ENCODE measurements at regions not wholly inside any gene's neighbourhood (a gene's known extent, or its start where the extent isn't known, plus 50 kb on each side); places are given as distances from the start of the nearest gene placed in this dataset.

DNA sequence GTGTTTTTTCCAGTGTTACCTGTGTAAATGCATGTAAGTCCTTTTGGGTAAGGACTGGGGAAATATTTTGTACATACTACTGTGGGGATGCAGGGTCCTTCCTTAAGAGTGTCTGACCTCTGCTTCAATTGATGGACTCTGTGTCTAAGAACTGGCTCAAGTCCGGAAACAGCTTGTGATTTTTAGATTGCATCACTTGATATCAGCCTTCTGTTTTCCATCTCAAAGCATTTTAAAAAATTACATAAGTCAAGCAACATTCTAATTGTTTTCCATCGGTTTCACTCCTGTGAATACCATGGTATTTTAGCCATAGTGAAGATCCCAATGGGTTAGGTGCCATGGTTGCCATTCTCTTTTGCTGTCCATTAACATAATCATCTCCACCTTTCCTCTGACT is 597.6 kb downstream of the SQOR start:
- intact Hi-C loops (cut with DNase I): no loop called here
- DNase-seq: no peak
- no peaks in the 10 kb centered on the region for H3K9me3 ChIP-seq (ENCODE audit: control insufficient read depth, low read length)
- no peaks in the 10 kb centered on the region for H3K36me3 ChIP-seq (ENCODE audit: control insufficient read depth in 1 of 2, insufficient read depth in 2 of 2, low read length in 1 of 2)
- ATAC-seq (ENCODE audit: low FRiP score): no peak
- no peaks in the 10 kb centered on the region for H3K4me1 ChIP-seq (ENCODE audit: control insufficient read depth in 1 of 2, insufficient read depth in 2 of 2, low read length in 2 of 2)
- no peak overlapping the region for H3K4me3 ChIP-seq (ENCODE audit: low read length in 2 of 2)
- H3K27me3 ChIP-seq (ENCODE audit: control insufficient read depth in 1 of 2, insufficient read depth in 2 of 2, low read length in 1 of 2): peaks cover 0 to 3% of the 10 kb centered on the region in 2 donors
- WGBS, 2 donors: 41 to 89% methylated on average over 2 of the region's 2 CpGs
- no peak overlapping the region for H3K27ac ChIP-seq (ENCODE audit: low read depth in 1 of 2, low read length in 2 of 2)

DNA sequence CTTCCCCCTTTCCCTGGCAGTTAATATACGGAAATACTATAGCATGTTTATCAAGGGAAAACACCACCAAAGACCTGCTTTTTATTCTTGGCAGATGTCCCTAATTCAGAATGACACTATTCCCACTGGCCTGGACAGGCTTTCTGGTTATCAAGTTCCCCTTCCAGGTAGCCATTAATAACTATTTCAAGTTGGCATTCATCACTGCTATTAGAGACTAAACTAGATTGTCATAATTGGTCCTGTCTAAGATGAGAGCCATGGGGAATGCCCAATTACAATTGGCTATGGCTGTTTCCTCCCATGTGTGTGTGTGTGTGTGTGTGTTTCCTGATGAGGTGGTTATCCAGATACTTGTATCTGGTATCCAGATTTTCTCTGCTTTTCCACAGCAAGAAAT is 608.1 kb downstream of the SQOR start:
- ATAC-seq (ENCODE audit: low FRiP score) (no peak), DNase-seq (no peak)
- H3K4me1 ChIP-seq (ENCODE audit: control insufficient read depth in 1 of 2, insufficient read depth in 2 of 2, low read length in 2 of 2): no peaks in the 10 kb centered on the region
- WGBS, 2 donors: 47 to 63% methylated on average over 1 of the region's 1 CpG
- intact Hi-C loops (cut with DNase I): no loop called here
- H3K36me3 ChIP-seq (ENCODE audit: control insufficient read depth in 1 of 2, insufficient read depth in 2 of 2, low read length in 1 of 2): no peaks in the 10 kb centered on the region
- H3K4me3 ChIP-seq (ENCODE audit: low read length in 2 of 2): no peak overlapping the region
- no peaks in the 10 kb centered on the region for H3K9me3 ChIP-seq (ENCODE audit: control insufficient read depth, low read length)
- no peaks in the 10 kb centered on the region for H3K27me3 ChIP-seq (ENCODE audit: control insufficient read depth in 1 of 2, insufficient read depth in 2 of 2, low read length in 1 of 2)
- H3K27ac ChIP-seq (ENCODE audit: low read depth in 1 of 2, low read length in 2 of 2): no peak overlapping the region

GRCh38 chr15:46251903-46252302 is 617.1 kb downstream of the SQOR start:
- no peaks in the 10 kb centered on the region for H3K4me1 ChIP-seq (ENCODE audit: control insufficient read depth in 1 of 2, insufficient read depth in 2 of 2, low read length in 2 of 2)
- H3K27ac ChIP-seq (ENCODE audit: low read depth in 1 of 2, low read length in 2 of 2): no peak overlapping the region
- intact Hi-C loops (cut with DNase I): no loop called here
- H3K9me3 ChIP-seq (ENCODE audit: control insufficient read depth, low read length): no peaks in the 10 kb centered on the region
- H3K27me3 ChIP-seq (ENCODE audit: control insufficient read depth in 1 of 2, insufficient read depth in 2 of 2, low read length in 1 of 2): no peaks in the 10 kb centered on the region
- WGBS, 2 donors: 36 to 46% methylated on average over 3 of the region's 3 CpGs
- no peak overlapping the region for H3K4me3 ChIP-seq (ENCODE audit: low read length in 2 of 2)
- no peaks in the 10 kb centered on the region for H3K36me3 ChIP-seq (ENCODE audit: control insufficient read depth in 1 of 2, insufficient read depth in 2 of 2, low read length in 1 of 2)
- ATAC-seq (ENCODE audit: low FRiP score) (no peak), DNase-seq (no peak)

- no peaks in the 10 kb centered on the region for H3K27me3 ChIP-seq (ENCODE audit: control insufficient read depth in 1 of 2, insufficient read depth in 2 of 2, low read length in 1 of 2)
- intact Hi-C loops (cut with DNase I): no loop called here
- no peaks in the 10 kb centered on the region for H3K4me1 ChIP-seq (ENCODE audit: control insufficient read depth in 1 of 2, insufficient read depth in 2 of 2, low read length in 2 of 2)
- no peaks in the 10 kb centered on the region for H3K36me3 ChIP-seq (ENCODE audit: control insufficient read depth in 1 of 2, insufficient read depth in 2 of 2, low read length in 1 of 2)
- DNase-seq: no peak
- no peaks in the 10 kb centered on the region for H3K9me3 ChIP-seq (ENCODE audit: control insufficient read depth, low read length)
- WGBS, 2 donors: 49 to 55% methylated on average over 5 of the region's 5 CpGs
- no peak for ATAC-seq (ENCODE audit: low FRiP score)
- H3K27ac ChIP-seq (ENCODE audit: low read depth in 1 of 2, low read length in 2 of 2): no peak overlapping the region
- no peak overlapping the region for H3K4me3 ChIP-seq (ENCODE audit: low read length in 2 of 2)
Observed at GRCh38 chr15:46258056-46258455, 623.2 kb downstream of the SQOR start.

- WGBS, 2 donors: 83 to 88% methylated on average over 3 of the region's 3 CpGs
- DNase-seq (no peak), ATAC-seq (ENCODE audit: low FRiP score) (no peak)
- no peaks in the 10 kb centered on the region for H3K4me1 ChIP-seq (ENCODE audit: control insufficient read depth in 1 of 2, insufficient read depth in 2 of 2, low read length in 2 of 2)
- intact Hi-C loops (cut with DNase I): no loop called here
- H3K27ac ChIP-seq (ENCODE audit: low read depth in 1 of 2, low read length in 2 of 2): no peak overlapping the region
- no peak overlapping the region for H3K4me3 ChIP-seq (ENCODE audit: low read length in 2 of 2)
- no peaks in the 10 kb centered on the region for H3K27me3 ChIP-seq (ENCODE audit: control insufficient read depth in 1 of 2, insufficient read depth in 2 of 2, low read length in 1 of 2)
- no peaks in the 10 kb centered on the region for H3K9me3 ChIP-seq (ENCODE audit: control insufficient read depth, low read length)
- H3K36me3 ChIP-seq (ENCODE audit: control insufficient read depth in 1 of 2, insufficient read depth in 2 of 2, low read length in 1 of 2): no peaks in the 10 kb centered on the region
Observed at GRCh38 chr15:46260937-46261336, 626.1 kb downstream of the SQOR start.

- DNase-seq: no peak
- Histone ChIP-seq H3K9me3 (ENCODE audit: control insufficient read depth, low read length) (no peaks in the 10 kb centered on the region), H3K27me3 (ENCODE audit: control insufficient read depth in 1 of 2, insufficient read depth in 2 of 2, low read length in 1 of 2) (no peaks in the 10 kb centered on the region), H3K4me3 (ENCODE audit: low read length in 2 of 2) (no peak overlapping the region), H3K4me1 (ENCODE audit: control insufficient read depth in 1 of 2, insufficient read depth in 2 of 2, low read length in 2 of 2) (no peaks in the 10 kb centered on the region), H3K27ac (ENCODE audit: low read depth in 1 of 2, low read length in 2 of 2) (no peak overlapping the region), H3K36me3 (ENCODE audit: control insufficient read depth in 1 of 2, insufficient read depth in 2 of 2, low read length in 1 of 2) (no peaks in the 10 kb centered on the region)
- ATAC-seq (ENCODE audit: low FRiP score): no peak
- WGBS, 2 donors: 74 to 79% methylated on average over 3 of the region's 3 CpGs
- intact Hi-C loops (cut with DNase I): no loop called here
Observed at GRCh38 chr15:46265664-46266347, 631.0 kb downstream of the SQOR start.

DNA sequence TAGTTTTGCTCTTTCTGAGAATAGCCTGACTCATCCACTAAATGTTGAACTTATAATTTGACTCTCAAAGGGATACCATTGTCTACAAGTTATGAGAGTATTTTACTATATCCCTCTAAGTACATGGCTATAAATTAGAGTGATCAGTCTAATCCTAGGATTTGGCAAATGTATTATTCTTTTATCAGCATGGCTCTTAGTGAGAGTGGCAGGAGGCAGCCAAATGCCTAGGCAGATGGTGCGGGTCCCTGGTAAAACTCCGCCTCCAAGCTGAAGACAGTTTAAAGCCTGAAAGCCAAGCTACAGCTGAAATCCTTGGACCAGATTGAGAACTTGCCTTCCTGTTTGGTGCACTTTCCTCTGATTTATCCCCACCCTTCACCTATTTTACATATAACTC is 631.8 kb downstream of the SQOR start:
- Histone ChIP-seq H3K9me3 (ENCODE audit: control insufficient read depth, low read length) (no peaks in the 10 kb centered on the region), H3K27me3 (ENCODE audit: control insufficient read depth in 1 of 2, insufficient read depth in 2 of 2, low read length in 1 of 2) (no peaks in the 10 kb centered on the region), H3K4me1 (ENCODE audit: control insufficient read depth in 1 of 2, insufficient read depth in 2 of 2, low read length in 2 of 2) (no peaks in the 10 kb centered on the region), H3K36me3 (ENCODE audit: control insufficient read depth in 1 of 2, insufficient read depth in 2 of 2, low read length in 1 of 2) (no peaks in the 10 kb centered on the region), H3K27ac (ENCODE audit: low read depth in 1 of 2, low read length in 2 of 2) (no peak overlapping the region), H3K4me3 (ENCODE audit: low read length in 2 of 2) (no peak overlapping the region)
- ATAC-seq (ENCODE audit: low FRiP score) (no peak), DNase-seq (no peak)
- 75 to 82% methylated on average over 2 of the region's 2 CpGs for WGBS, 2 donors
- intact Hi-C loops (cut with DNase I): no loop called here

DNA sequence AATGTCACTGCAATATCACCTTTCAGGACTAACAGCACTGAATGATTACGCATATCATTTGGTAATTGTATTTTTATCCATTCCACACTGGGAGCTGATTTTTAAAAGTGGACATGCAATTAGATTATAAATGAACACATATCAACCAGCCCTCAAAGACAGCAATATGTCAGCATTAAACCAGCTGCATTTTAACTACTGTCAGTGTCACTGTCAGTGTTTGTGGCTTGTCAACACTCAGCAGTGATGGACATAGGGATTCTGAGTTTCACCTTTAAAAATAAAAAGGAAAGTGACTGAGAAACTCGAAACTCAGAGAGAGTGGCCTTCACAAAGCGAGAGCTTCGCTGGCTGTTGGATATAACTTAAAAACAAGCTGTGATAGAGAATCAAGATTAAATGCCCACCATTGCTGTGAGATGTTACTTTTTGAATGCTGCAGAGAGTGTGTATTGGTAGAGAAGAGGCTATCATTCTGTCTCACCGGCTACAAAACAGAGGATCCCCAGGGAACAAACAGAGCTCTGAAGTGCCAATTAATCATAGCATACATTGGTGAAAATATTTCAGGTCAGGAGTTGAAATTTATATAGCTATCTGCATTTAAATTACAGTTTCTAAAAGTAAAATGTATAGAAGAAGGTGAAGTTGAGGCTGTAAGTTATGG is 635.8 kb downstream of the SQOR start:
- 90 to 93% methylated on average over 5 of the region's 5 CpGs for WGBS, 2 donors
- Histone ChIP-seq H3K4me1 (ENCODE audit: control insufficient read depth in 1 of 2, insufficient read depth in 2 of 2, low read length in 2 of 2) (no peaks in the 10 kb centered on the region), H3K9me3 (ENCODE audit: control insufficient read depth, low read length) (no peaks in the 10 kb centered on the region), H3K27ac (ENCODE audit: low read depth in 1 of 2, low read length in 2 of 2) (no peak overlapping the region), H3K27me3 (ENCODE audit: control insufficient read depth in 1 of 2, insufficient read depth in 2 of 2, low read length in 1 of 2) (no peaks in the 10 kb centered on the region), H3K36me3 (ENCODE audit: control insufficient read depth in 1 of 2, insufficient read depth in 2 of 2, low read length in 1 of 2) (no peaks in the 10 kb centered on the region), H3K4me3 (ENCODE audit: low read length in 2 of 2) (no peak overlapping the region)
- DNase-seq (no peak), ATAC-seq (ENCODE audit: low FRiP score) (no peak)
- intact Hi-C loops (cut with DNase I): no loop called here

- Histone ChIP-seq H3K27me3 (ENCODE audit: control insufficient read depth in 1 of 2, insufficient read depth in 2 of 2, low read length in 1 of 2) (no peaks in the 10 kb centered on the region), H3K9me3 (ENCODE audit: control insufficient read depth, low read length) (no peaks in the 10 kb centered on the region), H3K4me3 (ENCODE audit: low read length in 2 of 2) (no peak overlapping the region), H3K36me3 (ENCODE audit: control insufficient read depth in 1 of 2, insufficient read depth in 2 of 2, low read length in 1 of 2) (no peaks in the 10 kb centered on the region), H3K4me1 (ENCODE audit: control insufficient read depth in 1 of 2, insufficient read depth in 2 of 2, low read length in 2 of 2) (peaks cover 0 to 5% of the 10 kb centered on the region in 2 donors), H3K27ac (ENCODE audit: low read depth in 1 of 2, low read length in 2 of 2) (no peak overlapping the region)
- ATAC-seq (ENCODE audit: low FRiP score) (no peak), DNase-seq (no peak)
- intact Hi-C loops (cut with DNase I): no loop called here
- WGBS, 2 donors: 54 to 66% methylated on average over 1 of the region's 1 CpG
Observed at GRCh38 chr15:46275701-46276100, 640.9 kb downstream of the SQOR start.

Data from aorta (tissue), 5 donors.